H1 (cell line): ENCODE measurements at regions not wholly inside any gene's neighbourhood (a gene's known extent, or its start where the extent isn't known, plus 50 kb on each side); places are given as distances from the start of the nearest gene placed in this dataset.

Experiments
- CTCF ChIA-PET: fragments of 300-600 bp; sonication (Branson Sonifier 250); formaldehyde crosslinking; loops from one replicate; lab custom pipeline; 2021; ENCODE audit not compliant: partially characterized antibody; lab: Charles Lee
- POLR2A ChIA-PET: fragments of 300-600 bp; sonication (Branson Sonifier 250); formaldehyde crosslinking; loops from one replicate; lab custom pipeline; 2021; ENCODE audit warnings: inconsistent platforms; ENCODE audit not compliant: partially characterized antibody; lab: Charles Lee
- DNase-seq, 2 experiments: peaks; one replicate each; pipeline versions ENCODE4 v3.0.0 to v3.0.0-alpha.2; 2010 to 2022; ENCODE audit warnings: low spot score in 2 of 2, low read depth in 1 of 2, mixed read lengths in 1 of 2
- FAIRE-seq: peaks from 2 replicates; lab custom pipeline; 2011; peaks lifted over from hg19 to GRCh38; lab: Jason Lieb, UNC
- H2AFZ ChIP-seq: 2 replicates; pipeline ENCODE4 v1.8.1; 2012; ENCODE audit warnings: low read length, inconsistent platforms
- H2AK5ac ChIP-seq: 2 replicates; pipeline ENCODE4 v1.6.1; 2013; ENCODE audit warnings: low read depth, low read length
- H2BK120ac ChIP-seq: replicated peaks from 2 replicates; pipeline ENCODE3; 2013; ENCODE audit warnings: low read depth, low read length, inconsistent platforms
- H2BK12ac ChIP-seq: 2 replicates; pipeline ENCODE4 v1.6.1; 2013; ENCODE audit warnings: low read depth, low read length
- H2BK15ac ChIP-seq: 2 replicates; pipeline ENCODE4 v1.6.1; 2013; ENCODE audit warnings: low read length
- H2BK20ac ChIP-seq: 2 replicates; pipeline ENCODE4 v1.6.1; 2013; ENCODE audit warnings: low read length
- H2BK5ac ChIP-seq: 2 replicates; pipeline ENCODE4 v1.6.1; 2013; ENCODE audit warnings: low read depth, low read length
- H3K14ac ChIP-seq: 2 replicates; pipeline ENCODE4 v1.6.1; 2013; ENCODE audit warnings: inconsistent platforms; ENCODE audit not compliant: insufficient read length
- H3K18ac ChIP-seq: 2 replicates; pipeline ENCODE4 v1.6.1; 2013; ENCODE audit warnings: low read length; ENCODE audit errors: extremely low read depth
- H3K23ac ChIP-seq: 2 replicates; pipeline ENCODE4 v1.6.1; 2013; ENCODE audit warnings: inconsistent platforms; ENCODE audit not compliant: insufficient read length
- H3K23me2 ChIP-seq: 2 replicates; pipeline ENCODE4 v1.6.1; 2013; ENCODE audit warnings: low read depth, low read length
- H3K27ac ChIP-seq: 2 replicates; pipeline ENCODE4 v1.6.1; 2011; ENCODE audit warnings: low read depth, low read length, inconsistent platforms
- H3K27me3 ChIP-seq, 4 experiments: replicated peaks in 1 of 4; 1 replicate in 1 of 4; 2 replicates in 3 of 4; pipeline versions ENCODE4 v1.6.1 to v1.8.1; 2011 to 2013; ENCODE audit warnings: low read length in 3 of 4, mild to moderate bottlenecking in 3 of 4, inconsistent platforms in 2 of 4, mixed read lengths in 2 of 4, moderate library complexity in 1 of 4; ENCODE audit not compliant: control insufficient read depth in 3 of 4, insufficient read depth in 3 of 4; ENCODE audit errors: extremely low read depth in 1 of 4
- H3K36me3 ChIP-seq, 4 experiments: 2 replicates each; pipeline versions ENCODE4 v1.6.1 to v1.8.1; 2011 to 2013; ENCODE audit warnings: mild to moderate bottlenecking in 4 of 4, low read length in 3 of 4, moderate library complexity in 2 of 4, control low read depth in 1 of 4, inconsistent platforms in 1 of 4; ENCODE audit not compliant: insufficient read depth in 4 of 4, control insufficient read depth in 2 of 4
- H3K4ac ChIP-seq: replicated peaks from 2 replicates; pipeline ENCODE3; 2013; ENCODE audit warnings: low read length, low read depth, mixed read lengths, inconsistent platforms; ENCODE audit not compliant: insufficient read length
- H3K4me1 ChIP-seq, 4 experiments: replicated peaks in 1 of 4; 1 replicate in 1 of 4; 2 replicates in 3 of 4; pipeline versions ENCODE4 v1.6.1 to v1.8.1; 2011 to 2013; ENCODE audit warnings: low read length in 3 of 4, inconsistent platforms in 2 of 4, mixed read lengths in 1 of 4; ENCODE audit not compliant: insufficient read depth in 4 of 4, control insufficient read depth in 3 of 4
- H3K4me2 ChIP-seq, 2 experiments: 2 replicates each; pipeline versions ENCODE4 v1.6.1 to v1.8.1; 2011 to 2013; ENCODE audit warnings: low read depth in 2 of 2, low read length in 2 of 2, control low read depth in 1 of 2, inconsistent platforms in 1 of 2, mild to moderate bottlenecking in 1 of 2; ENCODE audit not compliant: insufficient read depth in 1 of 2
- H3K4me3 ChIP-seq, 4 experiments: fragments of 200-600, 300-600 bp in 1 of 4; sonication (generic), shearing (Covaris generic), sonication (Bioruptor Twin) in 1 of 4; 2 replicates each; pipeline versions ENCODE4 v1.5.1 to v1.8.1; 2011 to 2016; ENCODE audit warnings: low read length in 4 of 4, low read depth in 3 of 4, control low read depth in 2 of 4, inconsistent platforms in 2 of 4, mild to moderate bottlenecking in 2 of 4, mixed read lengths in 1 of 4, moderate library complexity in 1 of 4; ENCODE audit not compliant: insufficient read depth in 2 of 4; ENCODE audit errors: extremely low read depth in 1 of 4
- H3K56ac ChIP-seq: replicated peaks from 2 replicates; pipeline ENCODE3; 2013; ENCODE audit warnings: low read depth, mild to moderate bottlenecking, mixed read lengths, low read length, inconsistent platforms; ENCODE audit not compliant: insufficient read length
- H3K79me1 ChIP-seq: 2 replicates; pipeline ENCODE4 v1.6.1; 2013; ENCODE audit warnings: low read depth, low read length, control low read depth
- H3K79me2 ChIP-seq, 2 experiments: 2 replicates each; pipeline versions ENCODE4 v1.6.1 to v1.8.1; 2012 to 2013; ENCODE audit warnings: low read length in 2 of 2, mild to moderate bottlenecking in 2 of 2, inconsistent platforms in 1 of 2; ENCODE audit not compliant: insufficient read depth in 2 of 2, control insufficient read depth in 1 of 2
- H3K9ac ChIP-seq, 4 experiments: replicated peaks in 1 of 4; 1 replicate in 1 of 4; 2 replicates in 3 of 4; pipeline versions ENCODE4 v1.6.1 to v1.8.1; 2011 to 2013; ENCODE audit warnings: low read depth in 3 of 4, low read length in 3 of 4, control low read depth in 2 of 4, mild to moderate bottlenecking in 2 of 4, moderate library complexity in 2 of 4, inconsistent platforms in 1 of 4; ENCODE audit errors: extremely low read depth in 1 of 4
- H3K9me3 ChIP-seq, 2 experiments: 2 replicates each; pipeline versions ENCODE4 v1.6.1 to v1.8.1; 2012 to 2013; ENCODE audit warnings: mild to moderate bottlenecking in 2 of 2, moderate library complexity in 2 of 2, control low read depth in 1 of 2, inconsistent platforms in 1 of 2, low read depth in 1 of 2, low read length in 1 of 2, mixed read lengths in 1 of 2; ENCODE audit not compliant: insufficient read depth in 2 of 2
- H4K20me1 ChIP-seq, 2 experiments: replicated peaks in 1 of 2; 2 replicates each; pipeline versions ENCODE3 to v1.8.1; 2011 to 2013; ENCODE audit warnings: inconsistent platforms in 2 of 2, low read length in 2 of 2, mild to moderate bottlenecking in 1 of 2; ENCODE audit not compliant: insufficient read depth in 2 of 2, control insufficient read depth in 1 of 2
- H4K5ac ChIP-seq: 2 replicates; pipeline ENCODE4 v1.6.1; 2013; ENCODE audit warnings: low read length, low read depth, mixed read lengths, inconsistent platforms; ENCODE audit not compliant: insufficient read length
- H4K8ac ChIP-seq: 2 replicates; pipeline ENCODE4 v1.8.0; 2013; ENCODE audit warnings: mild to moderate bottlenecking, moderate library complexity, low read length, inconsistent platforms; ENCODE audit not compliant: insufficient read depth; ENCODE audit errors: extremely low read depth
- H4K91ac ChIP-seq: replicated peaks from 2 replicates; pipeline ENCODE3; 2013; ENCODE audit warnings: low read length, mixed read lengths, inconsistent platforms; ENCODE audit not compliant: insufficient read length
- ATF3 ChIP-seq: IDR thresholded peaks from 2 replicates; pipeline ENCODE4 v1.6.1; 2011; ENCODE audit warnings: low read depth, mild to moderate bottlenecking, low read length; ENCODE audit not compliant: insufficient read depth
- KDM4A ChIP-seq: IDR thresholded peaks from one replicate; pipeline ENCODE4 v1.7.1; 2012; ENCODE audit warnings: low read depth, mild to moderate bottlenecking, moderate library complexity, low read length, inconsistent platforms; ENCODE audit not compliant: severe bottlenecking
- SIN3A ChIP-seq, 2 experiments: IDR thresholded peaks in 1 of 2; conservative IDR thresholded peaks in 1 of 2; 2 replicates each; pipeline ENCODE4 v1.6.1; 2011 to 2012; ENCODE audit warnings: low read length in 2 of 2, improper control_type of control experiment in 1 of 2, low read depth in 1 of 2, mild to moderate bottlenecking in 1 of 2
- USF2 ChIP-seq: IDR thresholded peaks from 2 replicates; pipeline ENCODE4 v1.6.1; 2011; ENCODE audit warnings: low read length, improper control_type of control experiment
- WGBS, 2 experiments: shearing (Covaris generic) in 1 of 2; methylation state at CpG; one replicate each; pipeline versions ENCODE4 v1.1.6 to v1.1.7; 2013 to 2015; ENCODE audit warnings: low lambda C conversion rate in 2 of 2, mixed read lengths in 2 of 2, inconsistent platforms in 1 of 2, low coverage in 1 of 2, missing lambda C conversion rate in 1 of 2; ENCODE audit not compliant: insufficient replicate concordance in 2 of 2, insufficient coverage in 1 of 2, insufficient read length in 1 of 2; ENCODE audit errors: extremely low coverage in 1 of 2, missing lambda C conversion rate in 1 of 2; 5-methylcytosine and 5-hydroxymethylcytosine counted together

GRCh38 chr2:144701259-144701658 lies 181.3 kb upstream of the ZEB2 start:
- no peak overlapping the region for H2AK5ac ChIP-seq
- H3K9me3 ChIP-seq = no peaks in the 10 kb centered on the region
- H3K4me1 ChIP-seq = no peaks in the 10 kb centered on the region
- H3K23ac ChIP-seq = no peak overlapping the region
- no peak overlapping the region for H3K18ac ChIP-seq
- no peak overlapping the region for H2AFZ ChIP-seq
- H3K36me3 ChIP-seq = no peaks in the 10 kb centered on the region
- no peak for DNase-seq
- no peak overlapping the region for H3K9ac ChIP-seq
- no peak overlapping the region for H2BK15ac ChIP-seq
- no peak overlapping the region for H2BK120ac ChIP-seq
- no peak for TF ChIP-seq KDM4A
- no peak for TF ChIP-seq SIN3A (conservative IDR thresholded peaks at IDR 0.05 in 1 of 2, IDR thresholded peaks at IDR 0.05 in 1 of 2; ENCODE audit: low read depth in 1 of 2, low read length in 2 of 2)
- TF ChIP-seq ATF3 = no peak
- TF ChIP-seq USF2 = no peak
- H4K8ac ChIP-seq = no peak overlapping the region
- H3K56ac ChIP-seq = no peak overlapping the region
- ChIA-PET CTCF (interaction anchor here (1.5 kb wide), 1 partner anchor 10 kb away, joined by 3 read pairs; no protein-coding TSS in a partner anchor), POLR2A (no interaction called here)
- no peak overlapping the region for H3K4me3 ChIP-seq
- no peak overlapping the region for H2BK12ac ChIP-seq
- H3K4me2 ChIP-seq = no peak overlapping the region
- H3K14ac ChIP-seq = no peak overlapping the region
- H3K4ac ChIP-seq = no peak overlapping the region
- H3K79me2 ChIP-seq = no peaks in the 10 kb centered on the region
- FAIRE-seq = no peak
- 90% methylated on average over 2 of the region's 2 CpGs; no CpG with 5 or more reads in 1 of the 2 experiments for WGBS, 2 experiments
- no peak overlapping the region for H2BK20ac ChIP-seq
- H3K79me1 ChIP-seq = no peaks in the 10 kb centered on the region
- H4K20me1 ChIP-seq = no peaks in the 10 kb centered on the region
- no peak overlapping the region for H4K91ac ChIP-seq
- H3K27me3 ChIP-seq = no peaks in the 10 kb centered on the region
- H4K5ac ChIP-seq = no peak overlapping the region
- no peaks in the 10 kb centered on the region for H3K23me2 ChIP-seq
- no peak overlapping the region for H3K27ac ChIP-seq
- no peak overlapping the region for H2BK5ac ChIP-seq
